IMR-90 (cell line): ENCODE measurements at regions not wholly inside any gene's neighbourhood (a gene's known extent, or its start where the extent isn't known, plus 50 kb on each side); places are given as distances from the start of the nearest gene placed in this dataset.

Experiments
- BHLHE40 ChIP-seq: fragments of 150-350 bp; IDR thresholded peaks from 2 replicates; pipeline ENCODE4 v1.6.1; 2016; ENCODE audit warnings: mild to moderate bottlenecking, low read depth, low read length
- MAZ ChIP-seq: IDR thresholded peaks from 2 replicates; pipeline ENCODE4 v1.6.1; 2012; ENCODE audit warnings: low read depth, mild to moderate bottlenecking, low read length, improper control_type of control experiment, moderate library complexity, borderline replicate concordance
- TF ChIP-seq, protein P1 (sequence below): conservative IDR thresholded peaks from 2 replicates; pipeline ENCODE4 v1.5.1; 2012; ENCODE audit warnings: mild to moderate bottlenecking, low read depth, low read length, improper control_type of control experiment
- TF ChIP-seq, protein P2 (sequence below): fragments of 150-350 bp; IDR thresholded peaks from 2 replicates; pipeline ENCODE4 v1.6.1; 2017; ENCODE audit warnings: mild to moderate bottlenecking, antibody characterized with exemption, low read length, low read depth

DNA sequence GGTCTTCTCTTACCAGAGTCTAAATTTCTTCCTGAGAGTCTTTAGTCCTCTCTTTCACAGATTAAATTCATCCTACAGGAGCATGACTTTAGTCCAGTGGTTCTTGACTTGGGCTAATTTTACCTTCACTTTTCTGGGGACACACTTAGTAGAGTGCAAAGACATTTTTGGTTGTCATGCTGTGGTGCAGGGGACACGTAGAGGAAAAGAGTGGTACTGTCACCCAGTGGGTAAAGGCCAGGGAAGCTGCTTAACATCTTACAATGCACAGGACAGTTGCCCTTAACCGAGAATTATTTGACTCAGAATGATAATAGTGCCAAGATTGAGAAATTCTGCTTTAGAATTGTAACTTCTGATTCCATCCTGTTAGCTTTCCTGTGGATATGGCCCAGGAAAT is 772.5 kb upstream of the GRM7 start:
- TF ChIP-seq BHLHE40 (no peak), MAZ (no peak)
- TF ChIP-seq, protein P1, sequence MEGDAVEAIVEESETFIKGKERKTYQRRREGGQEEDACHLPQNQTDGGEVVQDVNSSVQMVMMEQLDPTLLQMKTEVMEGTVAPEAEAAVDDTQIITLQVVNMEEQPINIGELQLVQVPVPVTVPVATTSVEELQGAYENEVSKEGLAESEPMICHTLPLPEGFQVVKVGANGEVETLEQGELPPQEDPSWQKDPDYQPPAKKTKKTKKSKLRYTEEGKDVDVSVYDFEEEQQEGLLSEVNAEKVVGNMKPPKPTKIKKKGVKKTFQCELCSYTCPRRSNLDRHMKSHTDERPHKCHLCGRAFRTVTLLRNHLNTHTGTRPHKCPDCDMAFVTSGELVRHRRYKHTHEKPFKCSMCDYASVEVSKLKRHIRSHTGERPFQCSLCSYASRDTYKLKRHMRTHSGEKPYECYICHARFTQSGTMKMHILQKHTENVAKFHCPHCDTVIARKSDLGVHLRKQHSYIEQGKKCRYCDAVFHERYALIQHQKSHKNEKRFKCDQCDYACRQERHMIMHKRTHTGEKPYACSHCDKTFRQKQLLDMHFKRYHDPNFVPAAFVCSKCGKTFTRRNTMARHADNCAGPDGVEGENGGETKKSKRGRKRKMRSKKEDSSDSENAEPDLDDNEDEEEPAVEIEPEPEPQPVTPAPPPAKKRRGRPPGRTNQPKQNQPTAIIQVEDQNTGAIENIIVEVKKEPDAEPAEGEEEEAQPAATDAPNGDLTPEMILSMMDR, result no peak
- TF ChIP-seq, protein P2, sequence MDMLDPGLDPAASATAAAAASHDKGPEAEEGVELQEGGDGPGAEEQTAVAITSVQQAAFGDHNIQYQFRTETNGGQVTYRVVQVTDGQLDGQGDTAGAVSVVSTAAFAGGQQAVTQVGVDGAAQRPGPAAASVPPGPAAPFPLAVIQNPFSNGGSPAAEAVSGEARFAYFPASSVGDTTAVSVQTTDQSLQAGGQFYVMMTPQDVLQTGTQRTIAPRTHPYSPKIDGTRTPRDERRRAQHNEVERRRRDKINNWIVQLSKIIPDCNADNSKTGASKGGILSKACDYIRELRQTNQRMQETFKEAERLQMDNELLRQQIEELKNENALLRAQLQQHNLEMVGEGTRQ, result no peak
